ENCODE measurements at regions not wholly inside any gene's neighbourhood (a gene's known extent, or its start where the extent isn't known, plus 50 kb on each side); places are given as distances from the start of the nearest gene placed in this dataset.
"Not testable (repeated sequence)": the region's sequence is repeated elsewhere in the genome, so short reads cannot be mapped to it uniquely, and the experiment has no call there.

- no peak for DNase-seq
- TF ChIP-seq GATA1 (IDR thresholded peaks at IDR 0.05; ENCODE audit: low read depth, low read length), result no peak
- TF ChIP-seq POLR2A (IDR thresholded peaks at IDR 0.05; ENCODE audit: low read length), result no peak
These were observed 197.6 kb downstream of the LAT start for GRCh38 chr16:29182501-29182900.

- peak in 1 of 2 experiments; percentile 20 for DNase-seq
These were observed 197.1 kb downstream of the LAT start for GRCh38 chr16:29181921-29182411.

GRCh38 chr16:29181254-29181780 is 196.5 kb downstream of the LAT start:
- DNase-seq, result not testable (repeated sequence)

GRCh38 chr16:29180206-29180600 is 195.4 kb downstream of the LAT start:
- not testable (repeated sequence) for DNase-seq

GRCh38 chr16:29179401-29180205 is 194.8 kb downstream of the LAT start:
- DNase-seq, result not testable (repeated sequence)

- peak; percentile 64 to 72 for DNase-seq
These were observed 193.3 kb downstream of the LAT start for GRCh38 chr16:29177888-29178726.

GRCh38 chr16:29177203-29177887 is 192.5 kb downstream of the LAT start:
- peak in 1 of 2 experiments; percentile 23 for DNase-seq

- DNase-seq, result not testable (repeated sequence)
These were observed 192.0 kb downstream of the LAT start for GRCh38 chr16:29176822-29177202.

- DNase-seq, result not testable (repeated sequence)
These were observed 191.3 kb downstream of the LAT start for GRCh38 chr16:29176154-29176470.

- not testable (repeated sequence) for DNase-seq
These were observed 190.7 kb downstream of the LAT start for GRCh38 chr16:29175411-29176153.

GRCh38 chr16:29173371-29174305 is 188.8 kb downstream of the LAT start:
- not testable (repeated sequence) for DNase-seq

- not testable (repeated sequence) for DNase-seq
These were observed 187.4 kb downstream of the LAT start for GRCh38 chr16:29172098-29172724.

GRCh38 chr16:29171296-29171695 is 186.4 kb downstream of the LAT start:
- not testable (repeated sequence) for DNase-seq

- DNase-seq, result not testable (repeated sequence)
These were observed 185.7 kb downstream of the LAT start for GRCh38 chr16:29170393-29171119.

- not testable (repeated sequence) for DNase-seq
These were observed 184.6 kb downstream of the LAT start for GRCh38 chr16:29169295-29169994.

- DNase-seq, result not testable (repeated sequence)
These were observed 183.8 kb downstream of the LAT start for GRCh38 chr16:29168515-29169259.

GRCh38 chr16:29164442-29165089 is 179.7 kb downstream of the LAT start:
- DNase-seq, result not testable (repeated sequence)
